Tibial nerve (tissue), 4 donors: ENCODE measurements at regions not wholly inside any gene's neighbourhood (a gene's known extent, or its start where the extent isn't known, plus 50 kb on each side); places are given as distances from the start of the nearest gene placed in this dataset.
"Not testable (repeated sequence)": the region's sequence is repeated elsewhere in the genome, so short reads cannot be mapped to it uniquely, and the experiment has no call there.

ENCODE experiments used
- DNase-seq, 2 donors: peaks; one replicate each; pipeline ENCODE4 v3.0.0-alpha.2; 2019; ENCODE audit warnings: low spot score in 2 of 2
- H3K27ac ChIP-seq, 4 donors: fragments of 200-600 bp; sonication (generic) in 3 of 4; one replicate each; pipeline ENCODE4 v1.5.1; 2017 to 2019; ENCODE audit warnings: mild to moderate bottlenecking in 1 of 4
- H3K27me3 ChIP-seq, 2 donors: fragments of 200-600 bp; sonication (generic) in 1 of 2; one replicate each; pipeline versions ENCODE4 v1.5.1 to v1.6.0; 2017 to 2019
- H3K36me3 ChIP-seq, 3 donors: fragments of 200-600 bp; sonication (generic); one replicate each; pipeline ENCODE4 v1.5.1; 2018 to 2019
- H3K4me1 ChIP-seq, 4 donors: fragments of 200-600 bp; sonication (generic) in 3 of 4; one replicate each; pipeline ENCODE4 v1.5.1; 2017 to 2019
- H3K4me3 ChIP-seq, 4 donors: fragments of 200-600 bp; sonication (generic) in 3 of 4; one replicate each; pipeline ENCODE4 v1.5.1; 2017 to 2019; ENCODE audit warnings: mild to moderate bottlenecking in 1 of 4, moderate library complexity in 1 of 4
- H3K9me3 ChIP-seq, 4 donors: fragments of 200-600 bp; sonication (generic) in 3 of 4; one replicate each; pipeline ENCODE4 v1.5.1; 2017 to 2019
- WGBS, 2 donors: methylation state at CpG; one replicate each; pipeline ENCODE4 v1.1.5; 2018; 5-methylcytosine and 5-hydroxymethylcytosine counted together

- H3K4me1 ChIP-seq, H3K27ac ChIP-seq, DNase-seq, H3K9me3 ChIP-seq, H3K4me3 ChIP-seq, H3K36me3 ChIP-seq, H3K27me3 ChIP-seq: not testable (repeated sequence)
- 59 to 64% methylated on average over 3 of the region's 4 CpGs for WGBS, 2 donors
Measured at GRCh38 chr7:128561116-128561722, 84.7 kb downstream of the METTL2B start.

GRCh38 chr7:128562795-128563194 is 86.2 kb downstream of the METTL2B start:
- 98 to 99% methylated on average over 4 to 5 of the region's 5 CpGs for WGBS, 2 donors
- DNase-seq, H3K27ac ChIP-seq, H3K9me3 ChIP-seq, H3K36me3 ChIP-seq, H3K4me3 ChIP-seq, H3K4me1 ChIP-seq, H3K27me3 ChIP-seq: not testable (repeated sequence)

DNA sequence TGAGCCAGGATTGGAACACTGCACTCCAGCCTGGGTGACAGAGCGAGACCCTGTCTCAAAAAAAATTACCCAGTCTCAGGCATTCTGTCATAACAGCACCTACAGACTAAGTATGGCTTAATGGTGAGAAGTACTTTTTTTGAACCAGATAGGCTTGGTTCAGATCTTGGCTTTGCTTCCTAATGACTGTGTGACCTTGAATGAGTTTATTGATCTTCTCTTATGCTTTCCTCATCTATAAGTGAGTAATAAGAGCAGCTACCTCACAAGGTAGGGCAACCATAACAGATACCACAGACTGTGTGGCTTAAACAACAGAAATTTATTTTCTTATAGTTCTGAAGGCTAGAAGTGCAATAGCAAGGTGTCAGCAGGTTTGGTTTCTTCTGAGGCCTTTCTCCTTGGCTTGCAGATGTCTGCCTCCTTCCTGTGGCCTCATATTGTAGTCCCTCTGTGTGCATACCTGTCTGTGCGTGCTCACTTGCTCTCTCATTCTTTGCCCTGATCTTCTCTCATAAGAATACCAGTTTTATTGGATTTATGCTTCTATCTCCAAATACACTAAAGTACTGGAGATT is 87.7 kb downstream of the METTL2B start:
- not testable (repeated sequence) for DNase-seq
- 96 to 97% methylated on average over 2 of the region's 2 CpGs for whole genome bisulfite sequencing, 2 donors

GRCh38 chr7:128564932-128565864 is 88.7 kb downstream of the METTL2B start:
- H3K36me3 ChIP-seq, H3K4me3 ChIP-seq, H3K9me3 ChIP-seq, H3K4me1 ChIP-seq, H3K27me3 ChIP-seq, H3K27ac ChIP-seq, DNase-seq: not testable (repeated sequence)
- WGBS, 2 donors = 71 to 75% methylated on average over 4 of the region's 4 CpGs

More for the DNA sequence above, 87.7 kb downstream of the METTL2B start:
- not testable (repeated sequence) for H3K36me3 ChIP-seq, H3K27me3 ChIP-seq, H3K27ac ChIP-seq, H3K9me3 ChIP-seq, H3K4me3 ChIP-seq, H3K4me1 ChIP-seq

- WGBS, 2 donors = 88 to 98% methylated on average over 3 of the region's 3 CpGs
- H3K27ac ChIP-seq, H3K27me3 ChIP-seq, H3K9me3 ChIP-seq, DNase-seq, H3K4me1 ChIP-seq, H3K4me3 ChIP-seq: not testable (repeated sequence)
- peaks cover 0 to 19% (median 0%) of the 10 kb centered on the region in 3 donors for H3K36me3 ChIP-seq
Measured at GRCh38 chr7:128575277-128575676, 96.8 kb upstream of the GARIN1A start.

- 100% methylated on average over 8 of the region's 27 CpGs; no CpG with 5 or more reads in 1 of the 2 donors for WGBS, 2 donors
- not testable (repeated sequence) for DNase-seq, H3K27me3 ChIP-seq, H3K4me1 ChIP-seq, H3K27ac ChIP-seq, H3K4me3 ChIP-seq, H3K9me3 ChIP-seq
- H3K36me3 ChIP-seq = peaks cover 0 to 13% (median 0%) of the 10 kb centered on the region in 3 donors
Measured at GRCh38 chr7:128576953-128577352, 95.1 kb upstream of the GARIN1A start.

GRCh38 chr7:128579843-128580242 is 92.2 kb upstream of the GARIN1A start:
- not testable (repeated sequence) for H3K27ac ChIP-seq, H3K27me3 ChIP-seq, H3K9me3 ChIP-seq, DNase-seq, H3K4me3 ChIP-seq, H3K4me1 ChIP-seq
- WGBS, 2 donors = 83 to 88% methylated on average over 4 of the region's 4 CpGs
- H3K36me3 ChIP-seq = peaks cover 0 to 25% (median 0%) of the 10 kb centered on the region in 3 donors

DNA sequence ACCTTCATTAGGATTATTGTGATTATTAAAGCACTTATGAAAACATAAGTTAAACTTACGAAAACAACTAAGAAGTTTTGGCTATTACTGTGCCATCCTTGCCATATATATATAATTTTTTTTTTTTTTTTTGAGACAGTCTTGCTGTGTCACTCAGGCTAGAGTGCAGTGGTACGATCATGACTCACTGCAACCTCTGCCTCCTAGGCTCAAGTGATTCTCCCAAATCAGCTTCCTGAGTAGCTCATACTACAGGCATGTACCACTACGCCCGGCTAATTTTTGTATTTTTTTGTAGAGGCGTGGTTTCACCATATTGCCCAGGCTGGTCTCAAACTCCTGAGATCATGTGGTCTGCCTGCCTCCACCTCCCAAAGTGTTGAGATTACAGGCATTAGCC is 91.0 kb upstream of the GARIN1A start:
- WGBS, 2 donors = 95 to 98% methylated on average over 5 of the region's 5 CpGs
- H3K36me3 ChIP-seq = peaks cover 0 to 30% (median 0%) of the 10 kb centered on the region in 3 donors

DNA sequence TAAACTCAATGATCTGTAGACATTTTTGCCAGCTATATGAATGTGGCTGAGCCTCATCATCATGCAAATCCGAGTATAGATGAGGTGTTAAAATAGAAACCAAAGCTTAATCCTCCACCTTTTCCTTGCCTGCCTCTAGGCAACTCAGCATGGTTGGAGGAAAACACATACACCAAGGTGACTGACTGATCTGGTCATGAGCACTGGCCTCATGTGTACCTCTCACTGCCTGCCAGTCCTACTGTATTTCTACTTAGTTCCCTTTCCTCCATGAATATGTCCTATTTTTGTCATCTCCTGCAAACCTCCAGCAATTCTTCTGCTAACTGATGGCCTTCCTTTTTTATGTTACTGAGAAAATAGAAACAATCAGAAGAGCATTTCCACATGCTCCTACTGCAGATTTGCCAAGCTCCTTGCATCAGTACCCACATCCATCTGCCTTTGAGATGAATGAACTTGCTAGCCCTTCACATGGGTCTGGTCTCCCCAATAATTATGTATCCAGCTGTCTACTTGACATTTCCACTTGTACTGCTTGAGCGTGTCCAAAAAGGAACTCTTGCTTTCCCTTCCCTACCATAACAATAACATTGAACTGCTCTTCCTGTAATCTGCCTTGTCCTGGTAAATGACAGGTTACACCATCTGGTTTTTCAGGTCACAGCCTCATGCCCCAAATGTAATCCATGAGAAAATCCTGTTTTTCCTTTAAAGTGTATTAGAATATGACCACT is 90.1 kb upstream of the GARIN1A start:
- WGBS, 2 donors = 70 to 100% methylated on average over 2 of the region's 2 CpGs

More for the DNA sequence above, 91.0 kb upstream of the GARIN1A start:
- H3K27me3 ChIP-seq, H3K9me3 ChIP-seq, DNase-seq, H3K27ac ChIP-seq, H3K4me3 ChIP-seq, H3K4me1 ChIP-seq: not testable (repeated sequence)

GRCh38 chr7:128586715-128587114 is 85.4 kb upstream of the GARIN1A start:
- H3K36me3 ChIP-seq = peaks cover 0 to 51% (median 0%) of the 10 kb centered on the region in 3 donors
- H3K4me1 ChIP-seq, H3K4me3 ChIP-seq, DNase-seq, H3K9me3 ChIP-seq, H3K27ac ChIP-seq, H3K27me3 ChIP-seq: not testable (repeated sequence)

More for the DNA sequence above, 90.1 kb upstream of the GARIN1A start:
- not testable (repeated sequence) for H3K27me3 ChIP-seq, H3K4me3 ChIP-seq, DNase-seq, H3K27ac ChIP-seq, H3K9me3 ChIP-seq, H3K4me1 ChIP-seq
- peaks cover 0 to 36% (median 0%) of the 10 kb centered on the region in 3 donors for H3K36me3 ChIP-seq
